T47D (cell line): ENCODE measurements at regions not wholly inside any gene's neighbourhood (a gene's known extent, or its start where the extent isn't known, plus 50 kb on each side); places are given as distances from the start of the nearest gene placed in this dataset.

ENCODE experiments used
- DNase-seq, 2 experiments: peaks; one replicate each; pipeline versions ENCODE4 v3.0.0 to v3.0.0-alpha.2; 2011 to 2012; ENCODE audit warnings: low read depth in 1 of 2, low spot score in 1 of 2
- JUND ChIP-seq: IDR thresholded peaks from 2 replicates; pipeline ENCODE4 v1.6.1; 2012; ENCODE audit warnings: low read depth
- in situ Hi-C: cut with HindIII; loops from 2 replicates; pipeline ENCODE4 v1.10.0; 2016; ENCODE audit warnings: low sequenced_read_pairs, low pct_unique_long_range_greater_than_20kb

DNA sequence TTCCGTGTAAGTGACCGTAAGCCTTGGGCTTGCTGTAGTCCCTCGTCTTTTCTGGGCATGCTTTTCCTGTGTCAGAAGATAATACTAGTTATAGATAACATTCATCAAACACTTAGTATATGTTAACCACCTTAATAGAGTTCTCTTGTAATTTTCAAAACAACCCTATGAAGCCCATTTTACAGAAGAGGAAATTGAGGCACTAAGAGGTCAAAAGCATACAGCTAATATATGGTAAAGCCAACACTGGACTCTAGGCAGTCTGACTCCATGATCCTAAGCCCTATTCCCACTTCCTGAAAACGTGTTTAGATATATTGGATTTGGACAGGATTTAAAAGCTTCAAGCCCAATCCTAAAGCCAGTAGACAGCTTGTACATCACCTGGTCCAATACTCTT lies 153.8 kb downstream of the CEP120 start:
- DNase-seq: no peak
- TF ChIP-seq JUND: no peak
- in situ Hi-C loops: no loop called here

DNA sequence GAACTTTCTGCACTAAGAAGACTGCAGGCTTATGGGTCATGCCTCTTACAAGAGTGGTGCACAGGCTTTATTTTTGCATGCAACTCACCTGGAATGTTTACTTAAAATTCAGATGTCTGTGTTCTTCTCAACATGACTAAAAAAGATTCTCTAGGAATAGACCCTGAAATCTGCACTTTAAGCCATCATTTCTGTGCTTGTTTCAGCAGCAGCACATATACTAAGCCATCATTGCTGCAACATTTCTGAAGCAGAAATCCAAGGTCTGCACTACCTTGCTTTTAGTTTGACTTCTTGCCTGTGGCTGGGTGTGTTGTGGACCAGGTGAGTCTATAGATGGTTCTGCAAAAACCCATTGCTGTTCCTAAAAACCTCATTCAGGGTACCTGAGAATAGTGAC lies 156.8 kb downstream of the CEP120 start:
- in situ Hi-C loops: no loop called here
- DNase-seq: no peak
- TF ChIP-seq JUND: no peak

DNA sequence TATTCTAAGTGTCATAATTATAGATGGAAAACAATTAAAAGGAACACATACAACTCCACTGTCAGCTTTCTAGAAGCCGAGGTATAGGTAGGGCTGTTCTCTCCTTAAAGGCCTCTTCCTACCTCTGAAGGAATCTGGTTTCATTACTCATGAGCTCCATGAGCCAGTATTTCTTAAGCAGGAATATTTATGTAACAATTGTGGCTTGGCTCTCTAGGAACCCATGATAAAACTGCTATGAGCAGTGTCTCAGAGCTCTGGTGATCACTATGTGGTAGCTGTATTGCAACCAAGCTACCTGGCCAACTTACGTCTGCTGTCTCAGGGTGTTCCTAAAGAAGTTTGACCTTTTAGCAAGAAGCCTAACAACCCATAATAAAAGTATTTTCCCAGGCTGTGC lies 157.7 kb downstream of the CEP120 start:
- in situ Hi-C loops: no loop called here
- no peak for DNase-seq
- no peak for TF ChIP-seq JUND

DNA sequence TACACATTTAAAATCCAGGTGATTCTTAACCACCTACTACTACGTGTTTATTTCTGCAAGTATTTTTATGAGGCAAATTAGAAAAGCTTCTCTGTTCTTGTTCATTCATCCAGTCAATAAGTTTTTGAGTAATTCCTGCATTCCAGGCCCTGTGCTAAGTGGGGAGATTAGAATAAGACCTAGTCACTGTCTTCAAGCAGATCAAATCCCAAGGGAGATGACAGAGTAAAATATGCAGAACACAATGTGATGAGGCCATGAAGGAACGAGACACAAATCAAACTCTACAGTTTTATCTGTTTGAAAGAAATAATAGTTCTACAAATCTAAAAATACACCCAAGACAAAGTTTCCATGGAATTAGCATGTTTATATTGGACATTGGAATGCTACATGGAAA lies 158.8 kb downstream of the CEP120 start:
- TF ChIP-seq JUND: no peak
- DNase-seq: no peak

DNA sequence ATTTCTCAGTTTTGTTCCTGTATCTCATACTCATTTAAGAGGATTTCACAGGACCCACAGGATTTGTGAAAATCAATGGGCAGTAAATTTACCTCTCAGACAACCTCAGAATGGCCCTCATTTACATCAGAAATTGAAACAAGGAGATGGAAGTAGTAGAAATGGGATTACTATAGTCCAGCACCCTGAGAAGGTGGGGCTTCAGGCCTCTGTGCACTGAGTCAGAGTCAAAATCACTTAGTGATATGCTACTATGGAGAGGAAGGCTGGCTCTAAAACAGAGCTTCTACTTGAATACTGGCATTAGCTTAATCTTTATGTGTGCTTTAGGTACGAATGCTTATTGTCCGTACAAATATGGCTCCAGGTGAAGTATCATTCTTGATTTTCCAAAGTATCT lies 159.3 kb downstream of the CEP120 start:
- in situ Hi-C loops: no loop called here
- TF ChIP-seq JUND: no peak
- DNase-seq: no peak

More for the DNA sequence above, 158.8 kb downstream of the CEP120 start:
- in situ Hi-C loops: no loop called here

DNA sequence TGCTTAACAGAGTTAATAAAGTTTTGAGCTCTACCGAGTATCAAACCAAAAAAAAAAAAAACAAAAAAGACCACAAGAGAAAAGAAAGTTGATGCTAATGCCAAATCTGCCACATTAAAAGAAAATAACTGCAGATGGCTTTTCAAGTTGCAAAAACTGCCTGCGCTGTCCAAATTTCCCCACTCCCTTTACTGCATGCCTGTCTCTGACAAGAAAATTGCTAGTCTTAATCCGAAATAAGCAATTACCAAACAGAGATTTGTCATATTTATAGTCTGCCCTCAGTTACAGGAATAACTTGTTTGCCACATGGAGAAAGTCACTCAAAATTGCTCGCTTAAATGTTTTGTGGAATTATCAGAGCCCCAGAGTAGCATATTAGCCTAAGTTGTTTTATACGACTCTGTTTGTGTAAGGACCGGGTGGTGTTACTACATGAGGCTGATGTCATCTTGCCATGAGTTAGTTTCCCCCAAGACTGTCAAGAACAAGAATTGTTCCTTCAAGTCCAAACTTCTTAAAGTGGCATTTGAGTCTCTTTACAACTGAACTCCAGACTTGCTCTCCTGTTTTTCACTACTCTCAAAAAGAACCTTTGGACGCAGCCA lies 160.9 kb downstream of the CEP120 start:
- DNase-seq: no peak
- TF ChIP-seq JUND: no peak
- in situ Hi-C loops: no loop called here

DNA sequence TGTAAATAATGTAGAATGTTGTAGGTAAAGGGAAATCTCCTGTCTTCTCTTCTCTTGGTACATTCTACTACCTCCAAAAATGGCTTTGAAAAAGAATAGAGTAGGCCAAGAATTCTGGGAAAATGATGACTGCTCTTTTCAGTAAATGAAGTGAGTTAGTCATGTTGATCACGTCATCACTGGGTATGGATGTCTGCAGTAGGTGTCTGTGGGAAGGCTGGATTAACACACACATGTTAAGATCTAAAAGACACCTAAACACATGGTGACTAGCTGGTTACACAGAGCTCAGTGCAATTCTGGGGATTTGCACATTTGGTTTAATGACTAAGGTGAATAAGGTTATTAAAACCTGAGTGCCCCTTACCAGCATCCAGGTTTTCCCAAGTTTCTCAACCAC lies 161.5 kb downstream of the CEP120 start:
- in situ Hi-C loops: no loop called here
- TF ChIP-seq JUND: no peak
- DNase-seq: no peak

DNA sequence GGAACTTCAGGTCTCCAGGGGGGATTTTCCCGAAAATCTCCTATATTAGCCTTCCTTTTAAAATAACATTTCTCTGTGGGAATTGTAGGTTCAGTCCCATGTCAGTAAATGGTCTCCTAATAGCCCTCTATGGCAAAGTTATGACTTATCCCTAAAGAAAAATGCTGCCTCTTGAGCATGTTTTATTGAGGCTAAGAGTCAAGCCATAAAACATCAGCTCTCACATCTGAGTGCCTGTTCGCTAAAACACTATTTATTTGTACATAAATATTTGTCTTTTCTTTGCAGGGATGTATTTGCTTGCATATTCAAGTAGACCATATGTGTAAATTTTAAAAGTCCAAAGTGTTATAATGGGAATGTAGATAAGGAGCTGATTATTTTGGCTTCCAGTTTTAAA lies 160.4 kb downstream of the PRDM6 start:
- in situ Hi-C loops: no loop called here
- TF ChIP-seq JUND: no peak

DNA sequence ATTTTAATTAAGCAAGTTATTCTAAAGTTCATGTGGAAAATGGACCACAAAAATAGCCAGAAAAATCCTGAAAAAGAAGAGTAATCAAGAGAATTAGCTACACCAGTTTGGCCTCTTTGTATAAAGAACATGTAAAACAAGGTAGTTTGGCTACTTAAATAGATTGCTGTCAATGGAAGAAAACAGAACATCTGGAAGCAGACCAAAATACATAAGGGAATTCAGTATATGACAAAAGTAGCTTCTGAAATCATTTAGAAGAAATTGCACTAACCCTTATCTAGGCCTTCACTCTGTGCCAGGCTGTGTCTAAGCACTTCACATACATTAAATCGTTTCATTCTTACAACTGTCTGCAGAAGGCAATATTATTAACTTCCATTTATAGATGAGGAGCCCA lies 156.6 kb downstream of the PRDM6 start:
- in situ Hi-C loops: no loop called here
- DNase-seq: no peak
- no peak for TF ChIP-seq JUND

More for the DNA sequence above, 160.4 kb downstream of the PRDM6 start:
- DNase-seq: no peak

DNA sequence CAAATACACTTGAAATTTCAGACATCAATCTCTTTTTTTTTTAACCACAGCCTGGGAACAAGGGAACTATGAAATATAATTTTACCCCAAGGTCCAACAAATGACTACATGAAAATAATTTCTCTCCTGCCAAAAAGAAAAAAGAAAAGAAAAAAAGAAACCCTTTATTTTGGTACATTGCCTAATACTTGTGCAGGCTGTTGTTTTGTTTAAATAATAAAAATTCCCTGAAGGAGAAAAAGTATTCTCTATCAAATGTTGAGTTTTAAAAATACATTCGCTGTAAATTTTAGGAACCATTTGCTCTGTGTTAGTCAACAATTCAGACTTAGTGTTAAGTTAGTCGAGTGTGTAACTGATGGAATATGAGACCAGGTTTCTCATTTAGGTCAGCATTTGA lies 155.4 kb downstream of the PRDM6 start:
- no peak for TF ChIP-seq JUND
- no peak for DNase-seq
- in situ Hi-C loops: no loop called here
